Fibroblast of lung (primary cell): ENCODE measurements at regions not wholly inside any gene's neighbourhood (a gene's known extent, or its start where the extent isn't known, plus 50 kb on each side); places are given as distances from the start of the nearest gene placed in this dataset.

Experiments used
- DNase-seq, 2 donors: peaks; one replicate each; pipeline versions ENCODE4 v3.0.0 to v3.0.0-alpha.2; 2010; ENCODE audit warnings: low read depth in 2 of 2
- H2AFZ ChIP-seq: 2 replicates; pipeline ENCODE4 v1.5.1; 2012; ENCODE audit warnings: low read length, control low read depth, inconsistent platforms
- H3K27ac ChIP-seq: 2 replicates; pipeline ENCODE4 v1.5.1; 2011; ENCODE audit warnings: low read length, control low read depth; ENCODE audit not compliant: insufficient read depth
- H3K27me3 ChIP-seq: 2 replicates; pipeline ENCODE4 v1.5.1; 2011; ENCODE audit warnings: mild to moderate bottlenecking, low read length; ENCODE audit not compliant: control insufficient read depth, insufficient read depth
- H3K36me3 ChIP-seq: 2 replicates; pipeline ENCODE4 v1.5.1; 2011; ENCODE audit warnings: low read length; ENCODE audit not compliant: control insufficient read depth, insufficient read depth
- H3K4me1 ChIP-seq: 2 replicates; pipeline ENCODE4 v1.5.1; 2011; ENCODE audit warnings: low read length; ENCODE audit not compliant: control insufficient read depth, insufficient read depth; ENCODE audit errors: extremely low read depth
- H3K4me2 ChIP-seq: 2 replicates; pipeline ENCODE4 v1.5.1; 2011; ENCODE audit warnings: low read length, control low read depth; ENCODE audit not compliant: insufficient read depth; ENCODE audit errors: extremely low read depth
- H3K4me3 ChIP-seq, 4 experiments: fragments of 200-600 bp in 1 of 4; sonication (generic) in 1 of 4; replicated peaks in 1 of 4; 2 replicates each; pipeline ENCODE4 v1.5.1; 2011 to 2016; ENCODE audit warnings: low read length in 4 of 4, low read depth in 3 of 4, mild to moderate bottlenecking in 3 of 4, control low read depth in 2 of 4, inconsistent platforms in 1 of 4, mixed read lengths in 1 of 4; ENCODE audit not compliant: insufficient read depth in 1 of 4; ENCODE audit errors: control extremely low read depth in 1 of 4
- H3K79me2 ChIP-seq: 2 replicates; pipeline ENCODE4 v1.5.1; 2012; ENCODE audit warnings: mild to moderate bottlenecking, low read length, inconsistent platforms; ENCODE audit not compliant: control insufficient read depth, insufficient read depth
- H3K9ac ChIP-seq: 2 replicates; pipeline ENCODE4 v1.5.1; 2011; ENCODE audit warnings: mild to moderate bottlenecking, low read length, control low read depth; ENCODE audit not compliant: insufficient read depth
- H3K9me3 ChIP-seq: 2 replicates; pipeline ENCODE4 v1.5.1; 2012; ENCODE audit warnings: low read depth, low read length; ENCODE audit not compliant: control insufficient read depth, insufficient read depth
- H4K20me1 ChIP-seq: 2 replicates; pipeline ENCODE4 v1.5.1; 2011; ENCODE audit warnings: low read length; ENCODE audit not compliant: control insufficient read depth, insufficient read depth; ENCODE audit errors: extremely low read depth
- CTCF ChIP-seq, 2 donors: IDR thresholded peaks in 1 of 2; conservative IDR thresholded peaks in 1 of 2; 1 replicate in 1 of 2; 2 replicates in 1 of 2; pipeline ENCODE4 v1.5.1; 2011 to 2012; ENCODE audit warnings: low read length in 2 of 2, control low read depth in 1 of 2, inconsistent platforms in 1 of 2, low read depth in 1 of 2, mild to moderate bottlenecking in 1 of 2
- EZH2 ChIP-seq: IDR thresholded peaks from 2 replicates; pipeline ENCODE4 v1.5.1; 2012; ENCODE audit warnings: low read length, control low read depth, mild to moderate bottlenecking; ENCODE audit errors: missing control alignments

DNA sequence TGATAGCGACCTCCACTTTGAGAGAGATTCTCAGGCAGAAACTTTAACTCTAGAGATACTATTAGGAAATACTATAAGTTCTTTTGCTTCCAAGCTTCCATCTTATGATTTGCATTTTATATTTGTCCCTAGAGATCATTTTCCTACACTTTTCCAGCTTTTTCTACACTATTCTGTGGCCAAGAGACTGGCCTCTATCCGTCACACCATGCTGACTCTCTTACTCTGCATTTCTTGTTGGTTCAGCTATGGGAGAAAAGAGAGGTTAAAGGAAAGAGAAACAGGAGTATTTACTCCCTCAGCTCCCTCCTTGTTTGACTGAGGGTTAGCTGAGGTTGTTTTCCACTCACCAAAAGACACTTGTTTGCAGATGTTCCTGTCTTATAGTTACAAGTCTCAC is 665.6 kb upstream of the CXADR start:
- no peak overlapping the region for H2AFZ ChIP-seq
- no peak for DNase-seq
- H3K79me2 ChIP-seq, result no peaks in the 10 kb centered on the region

GRCh38 chr21:16851054-16851453 is 661.8 kb upstream of the CXADR start:
- H3K79me2 ChIP-seq, result no peaks in the 10 kb centered on the region
- H3K27me3 ChIP-seq, result no peaks in the 10 kb centered on the region
- no peak overlapping the region for H3K9ac ChIP-seq
- no peak overlapping the region for H3K4me2 ChIP-seq
- no peaks in the 10 kb centered on the region for H4K20me1 ChIP-seq
- no peaks in the 10 kb centered on the region for H3K4me1 ChIP-seq
- DNase-seq, result no peak
- no peak for TF ChIP-seq CTCF (conservative IDR thresholded peaks at IDR 0.05 in 1 of 2, IDR thresholded peaks at IDR 0.05 in 1 of 2; ENCODE audit: low read depth in 1 of 2, low read length in 2 of 2)
- no peak for TF ChIP-seq EZH2
- no peak overlapping the region for H3K27ac ChIP-seq
- H2AFZ ChIP-seq, result no peak overlapping the region
- no peaks in the 10 kb centered on the region for H3K36me3 ChIP-seq
- H3K9me3 ChIP-seq, result no peaks in the 10 kb centered on the region
- no peak overlapping the region for H3K4me3 ChIP-seq

More for the DNA sequence above, 665.6 kb upstream of the CXADR start:
- Histone ChIP-seq H3K27me3 (no peaks in the 10 kb centered on the region), H3K9ac (no peak overlapping the region), H3K4me1 (no peaks in the 10 kb centered on the region), H3K36me3 (no peaks in the 10 kb centered on the region), H3K4me3 (no peak overlapping the region), H4K20me1 (no peaks in the 10 kb centered on the region), H3K27ac (no peak overlapping the region), H3K4me2 (no peak overlapping the region), H3K9me3 (no peaks in the 10 kb centered on the region)
- TF ChIP-seq CTCF (conservative IDR thresholded peaks at IDR 0.05 in 1 of 2, IDR thresholded peaks at IDR 0.05 in 1 of 2; ENCODE audit: low read depth in 1 of 2, low read length in 2 of 2), result no peak
- TF ChIP-seq EZH2, result no peak

DNA sequence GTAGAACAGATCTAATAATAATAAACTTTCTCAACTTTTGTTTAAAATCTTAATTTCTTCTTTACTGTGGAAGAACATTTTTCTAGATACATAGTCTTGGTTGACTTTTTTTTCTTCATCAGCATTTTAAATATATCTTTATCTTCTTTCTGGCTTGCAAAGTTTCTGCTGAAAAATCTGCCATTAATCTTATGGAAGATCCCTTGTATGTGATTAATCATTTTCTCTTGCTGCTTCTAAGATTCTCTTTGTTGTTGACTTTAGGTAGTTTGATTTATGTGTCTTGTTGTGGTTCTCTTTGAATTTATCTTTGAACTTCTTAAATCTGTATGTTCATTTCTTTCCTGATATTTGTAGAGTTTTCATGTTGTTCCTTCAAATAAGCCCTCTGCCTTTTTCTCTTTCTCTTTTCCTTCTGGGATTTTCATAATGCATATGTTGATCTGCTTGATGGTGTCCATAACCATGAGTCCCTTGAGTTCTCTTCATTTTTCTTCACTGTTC is 657.6 kb upstream of the CXADR start:
- Histone ChIP-seq H3K27me3 (no peaks in the 10 kb centered on the region), H3K27ac (no peak overlapping the region), H3K79me2 (no peaks in the 10 kb centered on the region), H3K9me3 (no peaks in the 10 kb centered on the region), H3K4me1 (no peaks in the 10 kb centered on the region), H4K20me1 (no peaks in the 10 kb centered on the region), H3K4me2 (no peak overlapping the region), H3K4me3 (no peak overlapping the region), H3K9ac (no peak overlapping the region), H2AFZ (no peak overlapping the region), H3K36me3 (no peaks in the 10 kb centered on the region)
- no peak for DNase-seq
- TF ChIP-seq EZH2 (no peak), CTCF (conservative IDR thresholded peaks at IDR 0.05 in 1 of 2, IDR thresholded peaks at IDR 0.05 in 1 of 2; ENCODE audit: low read depth in 1 of 2, low read length in 2 of 2) (no peak)
